ENCODE measurements at regions not wholly inside any gene's neighbourhood (a gene's known extent, or its start where the extent isn't known, plus 50 kb on each side); places are given as distances from the start of the nearest gene placed in this dataset.
"Not testable (repeated sequence)": the region's sequence is repeated elsewhere in the genome, so short reads cannot be mapped to it uniquely, and the experiment has no call there.

- intact Hi-C loops (cut with DNase I), result no loop called here
- no peak for TF ChIP-seq CTCF (IDR thresholded peaks at IDR 0.05)
- H3K36me3 ChIP-seq, result no peaks in the 10 kb centered on the region
- H3K4me3 ChIP-seq, result no peak overlapping the region
- no peaks in the 10 kb centered on the region for H3K9me3 ChIP-seq
- 77 to 81% methylated on average over 3 of the region's 3 CpGs for WGBS, 2 donors
- no peak for FAIRE-seq
- no peaks in the 10 kb centered on the region for H3K27me3 ChIP-seq
- no peak for ATAC-seq
- DNase-seq, result no peak
- H3K4me1 ChIP-seq, result no peaks in the 10 kb centered on the region
- H3K27ac ChIP-seq, result no peak overlapping the region
These were observed 89.7 kb upstream of the ANTXRL start for GRCh38 chr10:46197050-46197449.

DNA sequence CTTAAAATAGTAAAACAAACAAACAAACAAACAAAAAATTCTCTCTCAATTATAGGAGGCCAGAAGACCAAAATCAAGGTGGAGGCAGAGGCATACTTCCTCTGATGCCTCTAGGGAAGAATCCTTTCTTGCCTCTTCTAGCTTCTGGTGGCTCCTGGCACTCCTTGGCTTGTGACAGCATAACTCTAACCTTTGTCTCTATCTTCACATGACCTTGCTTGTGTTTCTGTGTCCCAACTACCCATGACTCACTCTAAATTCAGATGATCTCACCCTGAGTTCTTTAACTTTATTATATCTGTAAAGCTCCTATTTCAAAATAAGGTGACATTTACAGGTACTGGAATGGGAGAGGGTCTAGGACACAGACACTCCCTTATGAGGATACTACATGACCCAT is 88.3 kb upstream of the ANTXRL start:
- Histone ChIP-seq H3K4me1 (no peaks in the 10 kb centered on the region), H3K9me3 (no peaks in the 10 kb centered on the region), H3K27me3 (no peaks in the 10 kb centered on the region), H3K27ac (no peak overlapping the region), H3K36me3 (no peaks in the 10 kb centered on the region), H3K4me3 (no peak overlapping the region)
- ATAC-seq (no peak), FAIRE-seq (no peak), DNase-seq (no peak)
- TF ChIP-seq CTCF (IDR thresholded peaks at IDR 0.05), result no peak
- intact Hi-C loops (cut with DNase I), result no loop called here

DNA sequence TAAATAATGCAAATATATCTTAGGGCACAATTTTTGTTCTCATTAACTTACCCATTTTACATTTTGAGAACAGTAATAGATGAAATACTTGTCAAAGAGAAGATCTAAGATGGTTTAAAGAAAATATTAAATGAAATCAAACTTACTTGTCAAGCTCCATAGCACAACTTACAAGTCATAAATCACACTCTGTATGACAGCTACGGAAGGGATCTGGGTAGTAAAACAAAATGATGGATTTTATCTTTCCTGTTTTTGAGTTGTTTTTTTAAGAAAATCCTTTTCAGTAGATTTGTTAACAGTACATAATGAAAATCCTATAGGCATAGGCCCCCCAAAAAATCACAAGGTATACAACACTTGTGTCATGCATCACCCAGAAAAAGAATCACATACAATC is 84.4 kb upstream of the ANTXRL start:
- H3K4me3 ChIP-seq; intact Hi-C loops (cut with DNase I); H3K27me3 ChIP-seq; H3K4me1 ChIP-seq; ATAC-seq; H3K9me3 ChIP-seq; FAIRE-seq; DNase-seq; H3K36me3 ChIP-seq; H3K27ac ChIP-seq: not testable (repeated sequence)
- WGBS, 2 donors, result 64 to 66% methylated on average over 1 of the region's 1 CpG

- intact Hi-C loops (cut with DNase I); H3K9me3 ChIP-seq; H3K4me1 ChIP-seq; H3K4me3 ChIP-seq; H3K36me3 ChIP-seq; FAIRE-seq; H3K27ac ChIP-seq; H3K27me3 ChIP-seq; ATAC-seq: not testable (repeated sequence)
- 83 to 89% methylated on average over 20 of the region's 20 CpGs for WGBS, 2 donors
- peak in 1 of 6 donors; percentile 52 for DNase-seq
These were observed 82.2 kb upstream of the ANTXRL start for GRCh38 chr10:46204482-46205102.

DNA sequence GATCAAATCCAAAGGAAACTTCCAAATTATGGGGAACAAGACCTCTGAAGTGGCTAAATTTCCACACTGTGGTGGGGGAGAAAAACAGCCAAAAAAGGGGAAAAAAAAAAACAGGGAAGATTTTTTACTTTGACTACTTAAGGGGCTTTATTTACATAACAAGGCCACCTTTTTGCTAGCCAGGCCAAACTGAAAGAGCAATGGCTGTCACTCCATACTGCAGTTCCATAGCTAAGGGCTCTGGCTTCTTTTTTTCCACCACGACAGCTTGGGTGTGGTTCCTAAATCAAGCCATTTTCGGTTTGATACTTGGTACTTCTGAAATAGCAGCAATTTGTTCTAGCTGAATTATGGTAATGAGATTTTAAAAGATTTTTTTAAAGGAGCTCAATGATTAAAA is 76.4 kb upstream of the ANTXRL start:
- FAIRE-seq; H3K4me3 ChIP-seq; H3K36me3 ChIP-seq; H3K4me1 ChIP-seq; H3K9me3 ChIP-seq; ATAC-seq; H3K27me3 ChIP-seq; DNase-seq; H3K27ac ChIP-seq; intact Hi-C loops (cut with DNase I): not testable (repeated sequence)
- WGBS, 2 donors, result no CpG with 5 or more reads among the region's 2 CpGs

DNA sequence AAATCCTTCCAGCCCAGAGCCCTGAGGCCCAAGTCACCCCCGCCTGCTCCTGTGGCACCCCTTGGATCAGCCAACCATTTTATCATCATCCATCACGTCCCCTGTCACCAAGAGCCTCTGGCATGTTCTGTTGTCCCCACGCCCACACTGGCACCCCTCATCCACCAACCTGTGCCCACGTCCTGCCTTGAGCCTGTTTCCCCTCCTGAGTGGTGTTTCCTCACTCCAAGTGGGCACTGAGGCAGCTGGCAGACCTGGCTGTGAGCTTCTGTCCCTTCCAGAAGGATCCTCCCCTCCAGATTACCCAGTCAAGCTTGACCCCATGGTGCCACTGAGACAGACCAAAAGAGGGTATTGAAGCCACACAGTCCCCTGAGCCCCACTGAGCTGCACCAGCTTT is 71.4 kb upstream of the ANTXRL start:
- no peak overlapping the region for H3K4me3 ChIP-seq
- FAIRE-seq, result no peak
- WGBS, 2 donors, result 45 to 58% methylated on average over 4 of the region's 4 CpGs
- H3K27me3 ChIP-seq, result no peaks in the 10 kb centered on the region
- no peak for ATAC-seq
- H3K36me3 ChIP-seq, result no peaks in the 10 kb centered on the region
- DNase-seq, result no peak
- TF ChIP-seq CTCF (IDR thresholded peaks at IDR 0.05), result no peak
- H3K27ac ChIP-seq, result no peak overlapping the region
- intact Hi-C loops (cut with DNase I), result no loop called here
- no peaks in the 10 kb centered on the region for H3K9me3 ChIP-seq
- H3K4me1 ChIP-seq, result no peaks in the 10 kb centered on the region

All from pancreas (tissue), 10 donors.